GDM1 (cell line): ENCODE measurements at regions not wholly inside any gene's neighbourhood (a gene's known extent, or its start where the extent isn't known, plus 50 kb on each side); places are given as distances from the start of the nearest gene placed in this dataset.

ENCODE experiments used
- DNase-seq: peaks from one replicate; lab custom pipeline; 2025; lab: John Stamatoyannopoulos, UW

DNA sequence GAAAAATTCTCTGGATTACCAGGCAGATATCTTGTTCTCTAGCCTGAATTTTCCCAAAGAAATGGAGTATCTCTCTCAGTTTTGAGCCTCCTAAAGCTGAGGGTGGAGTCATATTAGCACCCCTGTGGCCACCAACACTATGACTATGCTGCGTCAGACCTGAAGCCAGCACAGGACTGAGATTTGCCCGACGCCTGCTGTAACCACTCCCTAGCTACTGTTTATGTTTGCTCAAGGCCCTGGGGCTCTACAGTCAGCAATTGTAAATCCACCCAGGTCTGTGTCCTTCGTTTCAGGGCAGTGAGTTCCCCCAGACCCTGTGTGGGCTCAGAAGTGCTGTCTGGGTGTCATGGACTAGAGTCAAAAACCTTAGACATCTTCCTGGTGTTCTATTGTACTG, 61.4 kb downstream of the ZXDA start:
- DNase-seq = no peak

DNA sequence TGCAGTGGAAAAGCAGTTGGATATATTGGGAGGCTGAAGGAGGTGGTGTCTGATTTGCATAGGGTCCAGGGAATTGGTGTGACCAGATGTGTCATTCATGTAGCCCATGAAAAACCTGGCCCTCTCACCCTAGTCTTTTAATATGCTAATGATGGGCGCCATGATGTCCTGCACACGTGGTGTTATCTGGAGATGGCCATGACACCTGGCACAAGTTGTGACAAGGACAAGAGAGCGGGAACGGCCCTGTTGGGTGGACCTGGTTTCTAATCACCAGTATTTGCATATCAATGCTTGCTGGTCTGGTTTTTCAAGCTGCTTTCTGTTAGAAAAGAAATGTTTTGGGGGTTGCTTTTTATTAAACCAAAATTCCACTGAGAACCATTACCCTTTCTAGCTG, 87.4 kb downstream of the ZXDA start:
- no peak for DNase-seq

DNA sequence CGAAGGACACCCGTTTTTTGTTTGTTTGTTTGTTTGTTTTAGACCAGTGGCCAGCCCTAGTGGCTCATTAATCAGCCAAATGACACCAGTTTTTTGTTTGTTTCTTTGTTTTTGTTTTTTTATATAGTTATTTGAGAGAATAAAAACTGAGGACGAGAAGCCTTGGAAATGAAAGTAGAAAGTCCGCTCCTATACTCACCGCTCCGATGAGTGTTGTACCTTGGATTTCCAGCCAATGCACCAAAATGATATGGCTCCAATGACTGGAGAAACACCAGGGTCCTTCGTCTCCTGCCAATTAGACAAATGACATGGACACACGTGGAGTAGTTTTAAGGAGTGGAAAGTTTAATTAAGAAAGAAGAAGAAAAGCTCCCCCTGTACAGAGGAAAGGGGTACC, 87.9 kb downstream of the ZXDA start:
- no peak for DNase-seq

GRCh38 chrX:57821703-57822387, 88.4 kb downstream of the ZXDA start:
- DNase-seq = peak; percentile 14

DNA sequence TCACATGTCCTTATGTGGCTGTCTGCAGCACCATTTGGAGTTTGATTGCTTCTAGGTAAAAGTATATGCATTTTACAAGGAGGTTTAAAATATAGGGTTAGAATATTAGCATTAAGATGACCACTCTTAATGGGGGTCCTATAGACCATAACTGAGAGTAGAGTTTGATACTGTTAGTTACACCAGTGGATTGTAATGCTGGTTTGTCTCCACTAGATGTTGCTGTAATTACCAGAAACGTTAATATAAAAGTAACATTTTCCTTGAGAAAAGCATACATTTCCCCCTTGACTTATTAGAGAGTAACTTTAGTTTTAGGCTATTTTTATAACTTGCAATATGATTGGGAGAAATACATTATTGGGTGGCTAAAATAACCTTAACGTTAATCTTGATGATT, 93.0 kb downstream of the ZXDA start:
- no peak for DNase-seq

GRCh38 chrX:57772637-57773036, 92.6 kb upstream of the NLRP2B start:
- DNase-seq = no peak

- no peak for DNase-seq
Observed at GRCh38 chrX:57771689-57772088, 91.6 kb upstream of the NLRP2B start.

GRCh38 chrX:57752866-57753265, 72.8 kb upstream of the NLRP2B start:
- DNase-seq = no peak

GRCh38 chrX:57741107-57741506, 61.0 kb upstream of the NLRP2B start:
- DNase-seq = no peak

GRCh38 chrX:57737881-57738280, 57.8 kb upstream of the NLRP2B start:
- DNase-seq = no peak
